A172 (cell line): ENCODE measurements at regions not wholly inside any gene's neighbourhood (a gene's known extent, or its start where the extent isn't known, plus 50 kb on each side); places are given as distances from the start of the nearest gene placed in this dataset.
"Not testable (repeated sequence)": the region's sequence is repeated elsewhere in the genome, so short reads cannot be mapped to it uniquely, and the experiment has no call there.

Source experiments
- DNase-seq: peaks from one replicate; pipeline ENCODE4 v3.0.0-alpha.2; 2015; ENCODE audit warnings: low spot score

DNA sequence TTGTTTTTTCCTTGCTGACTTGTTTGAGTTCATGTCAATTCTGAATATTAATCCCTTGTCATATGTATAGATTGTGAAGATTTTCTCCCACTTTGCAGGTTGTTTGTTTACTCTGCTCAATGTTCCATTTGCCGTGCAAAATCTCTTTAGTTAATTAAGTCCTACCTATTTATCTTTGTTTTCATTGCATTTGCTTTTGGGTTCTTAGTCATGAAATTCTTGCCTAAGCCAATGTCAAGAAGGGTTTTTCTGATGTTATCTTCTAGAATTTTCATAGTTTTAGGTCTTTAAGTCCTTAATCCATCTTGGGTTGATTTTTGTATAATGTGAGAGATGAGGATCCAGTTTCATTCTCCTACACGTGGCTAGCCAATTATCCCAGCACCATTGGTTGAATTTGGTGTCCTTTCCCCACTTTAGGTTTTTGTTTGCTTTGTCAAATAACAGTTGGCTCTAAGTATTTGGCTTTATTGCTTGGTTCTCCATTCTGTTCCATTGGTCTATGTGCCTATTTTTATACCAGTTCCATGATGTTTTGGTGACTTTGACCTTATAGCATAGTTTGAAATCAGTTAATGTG, 163.1 kb upstream of the PGR start:
- DNase-seq: no peak

DNA sequence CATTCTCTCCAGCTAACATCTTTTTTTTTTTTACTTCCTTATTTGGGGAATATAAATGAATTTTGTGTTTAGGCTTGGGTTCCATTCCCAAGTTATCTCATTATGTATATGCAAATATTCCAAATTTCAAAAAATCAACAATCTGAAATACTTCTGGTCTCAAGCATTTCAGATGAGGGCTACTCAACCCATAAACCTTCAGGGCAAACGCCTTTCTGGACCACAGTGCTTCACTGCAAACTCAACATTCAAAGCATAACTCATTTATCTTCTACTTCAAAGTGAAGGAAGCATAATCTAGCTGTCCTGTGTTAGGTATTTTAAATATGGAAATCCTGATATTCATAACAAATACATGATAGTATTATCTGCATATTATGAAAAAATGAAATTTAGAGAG, 161.7 kb upstream of the PGR start:
- no peak for DNase-seq

DNA sequence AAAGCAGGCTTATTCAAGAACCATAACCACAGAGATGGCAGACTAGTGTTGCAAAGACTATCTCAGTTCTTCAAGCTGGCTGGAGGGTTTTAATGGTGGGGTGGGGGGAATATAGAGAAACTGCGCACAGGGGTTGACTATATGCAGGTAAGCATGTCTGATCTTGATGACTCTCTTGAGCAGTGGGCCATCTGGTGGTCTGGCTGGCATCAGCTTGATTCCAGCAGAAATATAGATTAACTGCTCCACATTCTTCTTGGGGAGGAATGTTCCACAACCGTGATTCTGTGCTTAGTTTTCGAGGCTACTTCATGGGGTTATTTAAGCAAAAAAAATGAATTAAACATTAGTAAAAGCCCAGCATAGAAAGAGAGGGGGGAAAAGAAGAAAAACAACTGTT, 158.8 kb upstream of the PGR start:
- DNase-seq: no peak

DNA sequence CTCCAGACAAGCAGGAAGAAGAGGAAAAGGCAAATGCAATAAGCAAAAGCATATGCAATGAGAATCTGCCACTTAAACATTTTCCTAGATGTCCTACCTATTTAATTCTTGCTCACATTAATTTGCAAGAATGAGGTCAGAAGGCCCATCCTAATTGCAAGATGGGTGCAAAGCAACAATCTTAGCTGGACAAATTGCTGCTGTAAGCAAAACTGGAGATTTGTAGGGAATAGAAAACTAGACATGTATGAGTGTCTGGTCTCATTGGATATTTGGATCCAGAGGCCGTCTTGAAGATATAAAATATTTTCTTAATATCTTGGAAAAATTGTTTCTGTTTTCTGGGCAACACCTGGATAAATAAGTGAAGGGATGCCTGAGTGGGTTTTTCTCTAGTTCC, 150.1 kb upstream of the PGR start:
- DNase-seq: no peak

DNA sequence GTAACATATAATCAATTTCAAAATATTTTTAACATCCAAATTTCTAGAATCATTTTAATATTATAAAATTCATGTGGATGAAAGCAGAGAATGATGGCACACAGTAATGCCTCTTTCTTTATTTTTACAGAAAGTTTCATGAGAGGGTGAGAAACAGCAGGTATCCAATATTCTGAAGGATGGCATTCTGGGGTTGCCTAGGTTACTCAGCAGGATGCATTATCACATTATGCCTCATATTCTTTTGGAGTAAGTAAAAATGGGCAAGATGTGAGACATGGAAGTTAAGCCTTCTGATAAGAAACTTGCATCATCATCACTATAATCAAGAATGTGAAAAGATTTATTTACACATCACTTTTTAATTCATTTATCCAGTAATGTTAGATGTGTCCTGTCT, 148.7 kb upstream of the PGR start:
- no peak for DNase-seq

DNA sequence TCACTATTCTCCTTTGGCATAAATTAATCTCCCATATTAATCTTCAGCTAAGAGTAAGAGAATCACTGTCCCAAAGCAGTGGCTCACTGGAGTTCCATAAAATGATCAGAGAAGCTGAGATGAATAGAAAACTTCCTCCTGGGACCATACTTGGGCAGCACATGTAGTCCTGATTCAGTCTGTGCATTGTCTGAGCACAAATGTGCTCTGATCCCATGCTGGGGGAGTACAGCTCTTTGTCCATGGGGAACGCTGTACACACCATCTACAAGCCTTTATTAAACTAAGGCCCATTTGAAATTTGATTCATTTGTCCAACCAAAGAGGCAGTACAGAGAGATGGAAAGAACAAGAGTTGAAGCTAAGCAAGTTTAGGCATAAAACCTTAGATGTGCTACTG, 147.4 kb upstream of the PGR start:
- DNase-seq: no peak

DNA sequence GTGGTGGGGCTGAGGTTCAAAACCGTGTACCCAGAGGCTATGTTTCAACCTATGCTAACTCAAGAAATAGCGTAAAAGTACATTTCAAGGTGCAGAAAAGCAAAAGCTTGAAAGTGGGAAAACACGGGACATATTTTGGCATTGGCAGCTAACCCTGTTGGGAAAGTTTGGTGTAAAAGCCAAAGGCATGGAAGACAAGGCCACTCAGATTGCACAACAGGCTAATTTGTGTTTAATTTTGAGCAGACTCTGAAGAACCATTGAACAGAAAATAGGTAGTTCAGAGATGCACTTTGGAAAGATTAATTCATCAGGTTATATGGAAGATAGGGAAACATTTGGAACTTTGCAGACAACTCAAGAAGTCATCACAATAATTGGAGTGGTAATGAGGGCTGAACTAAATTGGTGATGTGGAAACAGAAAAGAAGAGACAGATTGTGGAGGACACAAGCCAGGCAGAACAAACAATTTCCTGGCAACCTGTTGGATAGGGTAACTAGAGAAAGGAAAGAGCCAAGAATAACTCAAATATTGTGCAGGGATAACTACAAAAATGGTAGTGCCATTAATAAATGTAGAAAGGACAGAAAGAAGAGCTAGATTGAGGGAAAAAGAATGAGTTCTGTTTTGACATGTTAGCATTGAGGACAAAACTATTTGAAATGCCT, 140.5 kb upstream of the PGR start:
- no peak for DNase-seq

DNA sequence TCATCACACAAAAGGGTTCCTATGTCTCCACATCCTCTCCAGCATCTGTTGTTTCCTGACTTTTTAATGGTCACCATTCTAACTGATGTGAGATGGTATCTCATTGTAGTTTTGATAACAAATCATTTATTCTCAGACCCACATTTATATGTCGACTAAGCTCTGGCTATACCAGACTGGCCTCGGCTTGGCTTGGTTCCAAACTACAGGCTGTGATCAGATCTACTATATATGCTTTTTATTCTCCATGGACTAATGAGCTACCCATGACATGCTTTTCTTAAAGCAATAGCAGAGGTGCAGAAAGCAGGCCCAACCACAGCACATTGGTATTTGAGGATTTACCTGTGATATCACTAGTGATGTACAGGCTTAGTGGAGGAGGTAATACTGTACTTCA, 139.8 kb upstream of the PGR start:
- no peak for DNase-seq

DNA sequence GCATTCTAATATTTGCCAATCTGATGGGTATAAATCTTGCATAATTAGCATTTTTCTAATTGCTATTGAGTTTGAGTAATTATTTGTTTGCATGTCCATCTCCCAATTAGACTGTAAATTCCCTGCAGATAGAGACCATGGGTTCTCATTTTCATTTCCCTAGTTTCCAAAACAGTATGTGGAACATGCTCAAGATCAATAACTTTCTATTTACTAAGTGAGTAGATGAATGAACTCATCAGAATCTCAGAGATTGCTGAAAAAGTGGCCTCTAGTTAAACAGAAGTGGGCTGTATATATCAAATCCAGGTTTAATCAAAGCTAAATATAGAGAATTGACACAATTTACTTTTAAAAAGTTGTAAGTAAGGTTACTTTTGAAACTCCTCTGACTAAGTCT, 138.0 kb upstream of the PGR start:
- DNase-seq: no peak

DNA sequence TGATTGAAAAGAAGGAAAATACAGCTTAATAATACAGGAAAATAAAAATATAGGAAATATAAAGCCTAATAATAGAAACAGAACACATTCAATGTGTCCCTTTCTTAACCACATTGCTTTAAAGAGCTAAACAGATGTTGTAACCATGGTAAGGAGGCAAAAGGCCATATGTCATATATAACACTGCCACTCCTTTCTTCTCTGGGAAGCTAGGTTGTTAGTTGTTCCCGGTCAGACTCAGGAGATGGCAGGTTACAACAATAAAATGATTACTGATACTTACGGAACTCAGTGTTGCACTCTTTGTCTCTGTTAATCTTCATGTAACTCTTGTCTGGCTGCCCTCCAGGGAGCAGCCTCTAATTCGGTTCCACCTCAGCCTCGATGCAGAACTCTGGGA, 134.7 kb upstream of the PGR start:
- no peak for DNase-seq

DNA sequence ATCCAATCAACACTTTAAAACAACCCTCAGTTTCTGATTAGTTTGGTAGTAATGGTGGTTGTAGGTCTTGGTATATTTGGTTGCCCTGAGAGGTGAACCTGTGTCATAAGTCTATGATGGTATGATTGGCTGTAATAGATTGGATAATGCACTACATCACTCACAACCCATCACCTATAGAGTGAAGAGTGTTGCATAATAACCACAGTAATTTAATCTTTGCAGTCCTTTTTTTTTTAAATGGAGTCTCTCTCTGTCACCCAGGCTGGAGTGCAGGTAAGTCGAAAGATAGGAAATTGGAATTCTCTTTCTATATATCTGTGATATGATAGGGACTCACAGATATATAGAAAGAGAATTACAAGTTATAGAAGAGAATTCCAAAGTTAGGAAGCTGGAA, 133.4 kb upstream of the PGR start:
- DNase-seq: no peak

DNA sequence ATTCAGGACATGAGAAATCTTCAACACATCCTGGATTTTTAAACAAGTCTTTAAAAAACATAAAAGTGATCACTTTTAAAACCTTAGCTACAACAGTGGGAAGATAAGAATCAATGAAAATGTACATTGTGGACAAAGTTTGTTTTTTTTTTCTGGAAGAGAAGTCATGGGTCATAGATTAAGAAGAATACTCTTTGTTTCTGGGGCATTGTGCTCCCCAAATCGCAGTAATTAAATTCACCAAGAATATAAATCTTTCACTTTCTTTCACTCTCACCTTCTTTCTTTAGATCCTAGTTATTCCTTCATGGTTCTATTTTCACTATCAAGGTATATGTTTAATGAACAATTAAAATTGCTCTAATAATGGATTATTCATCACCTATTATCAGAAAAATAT, 132.6 kb upstream of the PGR start:
- no peak for DNase-seq

DNA sequence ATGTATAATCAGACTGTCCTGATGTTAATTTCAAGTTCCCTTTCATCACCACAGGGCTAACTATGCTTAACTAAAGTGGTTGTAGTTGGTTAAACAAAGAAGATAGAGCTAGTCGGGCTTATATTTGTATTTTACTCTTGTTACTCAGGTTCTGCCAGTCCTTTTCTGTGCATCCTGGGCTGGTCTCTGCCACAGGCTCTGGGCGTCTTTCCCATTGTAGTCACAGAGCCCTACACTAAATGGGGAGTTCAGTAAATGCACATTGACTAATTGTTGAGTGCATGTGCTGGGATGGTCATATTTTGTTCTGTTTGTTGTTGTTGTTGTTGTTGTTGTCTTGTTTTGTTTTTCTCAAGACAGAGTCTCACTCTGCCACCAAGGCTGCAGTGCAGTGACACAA, 125.4 kb upstream of the PGR start:
- DNase-seq: no peak

DNA sequence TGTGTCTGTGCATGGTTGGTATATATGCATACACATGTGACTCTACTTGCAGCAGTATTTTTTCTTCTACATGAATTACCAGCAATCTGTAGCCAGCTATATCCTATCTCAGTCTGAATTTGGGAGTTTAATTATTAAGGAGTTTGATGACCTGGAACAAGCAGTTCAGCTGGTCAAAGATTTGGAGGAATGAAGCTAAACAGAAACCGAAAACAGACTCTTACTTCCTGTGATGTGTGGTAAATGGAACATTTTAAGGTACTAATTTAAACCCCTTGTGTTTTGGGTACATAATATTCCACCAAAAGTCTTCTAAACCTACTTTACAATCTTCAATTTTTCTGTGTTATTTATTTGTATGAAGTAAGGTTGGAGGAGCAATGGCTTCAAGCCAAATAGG, 124.4 kb upstream of the PGR start:
- no peak for DNase-seq

DNA sequence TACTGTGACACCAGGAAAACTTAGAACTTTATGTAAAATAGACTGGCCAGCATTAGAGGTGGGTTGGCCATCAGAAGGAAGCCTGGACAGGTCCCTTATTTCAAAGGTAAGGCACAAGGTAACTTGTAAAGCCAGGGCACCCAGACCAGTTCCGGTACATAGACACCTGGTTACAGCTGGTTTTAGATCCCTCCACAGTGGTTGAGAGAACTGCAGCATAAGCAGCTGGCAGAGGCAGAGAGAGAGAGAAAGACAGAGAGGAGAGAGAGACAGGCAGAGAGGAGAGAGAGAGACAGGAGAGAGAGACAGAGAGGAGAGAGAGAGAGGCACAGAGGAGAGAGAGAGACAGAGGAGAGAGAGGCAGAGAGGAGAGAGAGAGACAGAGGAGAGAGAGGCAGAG, 116.0 kb upstream of the PGR start:
- DNase-seq: not testable (repeated sequence)

DNA sequence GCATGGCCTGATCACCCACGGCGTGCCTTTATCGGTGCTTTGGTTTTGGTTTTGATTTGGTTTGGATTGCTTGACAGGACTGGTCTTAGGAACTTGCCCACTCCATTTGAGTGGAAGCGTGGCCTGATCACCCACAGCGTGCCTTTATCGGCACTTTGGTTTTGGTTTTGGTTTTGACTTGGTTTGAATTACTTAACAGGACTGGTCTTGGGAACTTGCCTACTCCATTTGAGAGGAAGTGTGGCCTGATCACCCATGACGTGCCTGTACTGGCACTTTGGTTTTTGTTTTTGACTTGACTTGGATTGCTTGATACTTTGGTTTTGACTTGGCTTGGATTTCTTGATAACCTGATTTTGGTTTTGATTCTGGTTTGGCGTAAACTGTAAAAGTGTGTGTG, 115.5 kb upstream of the PGR start:
- DNase-seq: not testable (repeated sequence)

DNA sequence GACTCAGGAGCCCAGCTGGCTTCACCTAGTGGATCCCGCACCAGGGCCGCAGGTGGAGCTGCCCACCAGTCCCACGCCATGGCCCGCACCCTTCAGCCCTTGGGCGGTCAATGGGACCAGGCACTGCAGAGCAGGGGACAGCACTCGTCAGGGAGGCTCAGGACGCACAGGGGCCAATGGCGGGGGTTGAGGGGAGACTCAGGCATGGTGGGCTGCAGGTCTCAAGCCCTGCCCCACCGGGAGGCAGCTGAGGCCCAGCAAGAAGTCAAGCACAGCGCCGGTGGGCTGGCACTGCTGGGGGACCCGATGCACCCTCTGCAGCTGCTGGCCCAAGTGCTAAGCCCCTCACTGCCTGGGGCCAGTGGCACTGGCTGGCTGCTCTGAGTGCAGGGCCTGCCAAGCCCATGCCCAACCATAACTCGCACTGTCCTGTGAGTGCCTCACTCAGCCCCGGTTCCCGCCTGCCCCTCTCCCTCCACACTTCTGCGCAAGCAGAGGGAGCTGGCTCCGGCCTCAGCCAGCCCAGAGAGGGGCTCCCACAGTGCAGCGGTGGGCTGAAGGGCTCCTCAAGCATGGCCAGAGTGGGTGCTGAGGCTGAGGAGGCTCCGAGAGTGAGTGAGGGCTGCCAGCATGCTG, 111.7 kb upstream of the PGR start:
- DNase-seq: no peak

DNA sequence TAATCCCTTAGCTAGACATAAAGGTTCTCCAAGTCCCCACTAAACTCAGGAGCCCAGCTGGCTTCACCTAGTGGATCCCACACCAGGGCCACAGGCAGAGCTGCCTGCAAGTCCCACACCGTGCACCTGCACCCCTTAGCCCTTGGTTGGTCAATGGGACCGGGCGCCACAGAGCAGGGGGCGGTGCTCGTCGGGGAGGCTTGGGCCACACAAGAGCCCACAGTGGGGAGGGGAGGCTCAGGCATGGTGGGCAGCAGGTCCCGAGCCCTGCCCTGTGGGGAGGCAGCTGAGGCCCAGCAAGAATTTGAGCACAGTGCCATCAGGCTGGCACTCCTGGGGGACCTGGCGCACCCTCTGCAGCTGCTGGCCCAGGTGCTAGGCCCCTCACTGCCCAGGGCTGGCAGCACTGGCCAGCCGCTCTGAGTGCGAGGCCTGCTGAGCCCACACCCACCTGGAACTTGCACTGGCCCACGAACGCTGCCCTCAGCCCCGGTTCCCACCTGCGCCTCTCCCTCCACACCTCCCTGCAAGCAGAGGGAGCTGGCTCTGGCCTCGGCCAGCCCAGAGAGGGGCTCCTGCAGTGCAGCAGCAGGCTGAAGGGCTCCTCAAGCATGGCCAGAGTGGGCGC, 101.7 kb upstream of the PGR start:
- DNase-seq: not testable (repeated sequence)

DNA sequence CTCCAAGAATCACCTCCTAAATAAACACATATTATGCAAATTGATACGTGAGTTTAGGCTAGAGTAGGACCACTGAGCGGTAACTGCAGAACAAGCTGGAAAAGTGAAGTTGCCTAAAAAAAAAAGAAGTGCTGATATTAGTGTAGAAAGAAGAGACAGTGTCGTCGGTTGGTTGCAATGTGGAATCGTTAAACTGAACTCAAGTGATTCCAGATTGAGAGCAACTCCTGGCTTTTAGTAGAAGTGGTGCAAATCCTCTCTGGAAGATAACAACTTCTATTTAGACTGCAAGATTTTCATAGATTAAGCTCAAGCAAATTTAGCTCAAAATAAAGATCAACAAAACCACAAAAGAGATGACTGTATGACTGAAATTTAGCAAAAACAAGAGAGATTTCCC, 97.0 kb upstream of the PGR start:
- no peak for DNase-seq

DNA sequence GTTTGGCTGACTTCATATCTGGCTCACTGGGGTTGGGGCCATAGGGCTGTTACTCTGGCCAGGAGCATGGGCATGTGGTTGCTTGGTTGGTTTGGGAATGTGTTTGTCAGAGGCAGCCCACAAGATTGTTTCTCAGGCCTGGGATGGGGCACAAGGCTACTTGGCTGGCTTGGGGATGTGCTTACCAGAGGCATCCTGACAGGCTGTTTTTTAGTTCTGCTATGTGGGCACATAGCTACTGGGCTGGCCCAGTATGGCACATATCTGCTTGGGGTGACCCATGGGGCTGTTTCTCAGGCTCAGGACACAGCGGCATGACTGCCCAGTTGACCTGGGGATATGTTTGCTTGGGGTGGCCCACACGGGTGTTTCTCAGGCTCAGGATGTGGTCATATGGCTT, 94.6 kb upstream of the PGR start:
- DNase-seq: no peak

DNA sequence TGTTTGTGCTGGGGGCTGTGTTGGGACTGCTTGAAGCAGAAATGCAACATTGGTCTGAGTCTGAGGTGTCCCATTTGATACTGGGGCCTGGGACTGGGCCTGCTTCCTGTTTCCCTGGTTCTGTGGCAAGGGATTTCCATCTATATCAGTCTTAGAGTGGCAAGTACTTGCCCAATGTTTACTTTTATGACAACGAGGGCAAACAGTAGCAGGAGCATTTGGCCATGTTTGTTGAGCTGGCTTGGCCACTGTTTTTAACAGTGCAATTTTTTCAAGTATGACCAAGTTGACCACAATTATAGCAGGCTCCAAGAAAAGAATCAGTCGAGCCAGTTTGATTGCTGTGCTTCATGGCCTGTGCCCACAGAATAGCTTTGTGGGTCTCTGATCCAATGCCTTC, 88.5 kb upstream of the PGR start:
- not testable (repeated sequence) for DNase-seq

DNA sequence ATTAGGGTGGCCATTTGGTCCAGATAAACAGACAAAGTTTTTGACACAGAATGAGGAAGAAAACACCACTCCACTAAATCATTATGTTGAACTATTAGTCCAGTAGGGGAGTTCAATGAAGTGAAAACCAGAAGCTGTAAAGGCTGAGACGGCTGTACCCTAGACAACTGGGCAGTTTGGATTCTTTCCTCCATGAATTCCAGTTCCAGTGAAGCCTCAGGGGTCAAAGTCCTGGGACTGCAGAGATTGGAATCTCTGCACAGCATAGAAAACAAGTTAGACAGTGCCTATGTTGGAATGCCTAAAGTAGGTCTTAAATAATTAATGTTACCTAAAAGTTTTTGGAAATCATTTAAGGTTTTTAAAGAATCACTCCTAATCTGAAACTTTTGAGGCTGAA, 86.5 kb upstream of the PGR start:
- DNase-seq: not testable (repeated sequence)

DNA sequence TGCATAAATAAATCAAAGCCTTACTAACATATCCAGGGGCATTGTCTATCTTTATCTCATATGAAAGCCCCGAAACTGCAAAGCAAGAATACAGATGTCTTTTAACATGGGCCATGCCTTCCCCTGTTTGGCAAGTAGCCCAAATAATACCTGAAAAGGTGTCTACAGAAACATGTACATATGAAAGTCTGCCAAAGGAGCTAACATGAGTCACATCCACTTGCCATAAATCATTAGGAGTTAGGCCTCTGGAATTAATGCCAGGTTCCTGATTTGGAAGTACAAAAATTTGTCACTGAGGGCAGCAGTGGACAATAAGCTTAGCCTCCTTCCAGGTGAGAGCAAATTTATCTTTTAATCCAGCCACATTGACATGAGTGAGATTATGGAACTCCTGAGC, 85.5 kb upstream of the PGR start:
- DNase-seq: peak; percentile 0
